ENCODE measurements at regions not wholly inside any gene's neighbourhood (a gene's known extent, or its start where the extent isn't known, plus 50 kb on each side); places are given as distances from the start of the nearest gene placed in this dataset.

GRCh38 chr7:33714208-33714607 lies 191.1 kb upstream of the BMPER start:
- Mint-ChIP-seq H3K9me3 (ENCODE audit: unreplicated experiment) (no peaks in the 10 kb centered on the region), H3K27me3 (ENCODE audit: unreplicated experiment) (no peaks in the 10 kb centered on the region)
- DNase-seq: no peak

GRCh38 chr7:33716581-33717477 lies 188.5 kb upstream of the BMPER start:
- no peak for DNase-seq
- H3K4me1 Mint-ChIP-seq (ENCODE audit: low read depth, unreplicated experiment): peaks cover 4% of the 10 kb centered on the region
- H3K27me3 Mint-ChIP-seq (ENCODE audit: unreplicated experiment): no peaks in the 10 kb centered on the region
- H3K4me3 Mint-ChIP-seq (ENCODE audit: unreplicated experiment): no peak overlapping the region
- peak; percentile 77 for TF ChIP-seq CTCF (IDR thresholded peaks at IDR 0.05; ENCODE audit: partially characterized antibody, unreplicated experiment)
- no peak overlapping the region for H3K27ac Mint-ChIP-seq (ENCODE audit: unreplicated experiment)
- H3K9me3 Mint-ChIP-seq (ENCODE audit: unreplicated experiment): no peaks in the 10 kb centered on the region
- H3K36me3 Mint-ChIP-seq (ENCODE audit: unreplicated experiment): no peaks in the 10 kb centered on the region

More at GRCh38 chr7:33714208-33714607, 191.1 kb upstream of the BMPER start:
- H3K27ac Mint-ChIP-seq (ENCODE audit: unreplicated experiment): no peak overlapping the region
- no peak for TF ChIP-seq CTCF (IDR thresholded peaks at IDR 0.05; ENCODE audit: partially characterized antibody, unreplicated experiment)
- H3K4me1 Mint-ChIP-seq (ENCODE audit: low read depth, unreplicated experiment): peaks cover 8% of the 10 kb centered on the region
- no peak overlapping the region for H3K4me3 Mint-ChIP-seq (ENCODE audit: unreplicated experiment)
- H3K36me3 Mint-ChIP-seq (ENCODE audit: unreplicated experiment): no peaks in the 10 kb centered on the region

GRCh38 chr7:33719059-33719581 lies 186.2 kb upstream of the BMPER start:
- no peak for DNase-seq

GRCh38 chr7:33720139-33720538 lies 185.2 kb upstream of the BMPER start:
- Mint-ChIP-seq H3K27ac (ENCODE audit: unreplicated experiment) (no peak overlapping the region), H3K4me1 (ENCODE audit: low read depth, unreplicated experiment) (peaks cover 13% of the 10 kb centered on the region), H3K36me3 (ENCODE audit: unreplicated experiment) (no peaks in the 10 kb centered on the region), H3K9me3 (ENCODE audit: unreplicated experiment) (peaks cover 5% of the 10 kb centered on the region), H3K4me3 (ENCODE audit: unreplicated experiment) (no peak overlapping the region), H3K27me3 (ENCODE audit: unreplicated experiment) (peaks cover 3% of the 10 kb centered on the region)
- no peak for DNase-seq
- no peak for TF ChIP-seq CTCF (IDR thresholded peaks at IDR 0.05; ENCODE audit: partially characterized antibody, unreplicated experiment)

More at GRCh38 chr7:33719059-33719581, 186.2 kb upstream of the BMPER start:
- Mint-ChIP-seq H3K36me3 (ENCODE audit: unreplicated experiment) (no peaks in the 10 kb centered on the region), H3K4me1 (ENCODE audit: low read depth, unreplicated experiment) (peaks cover 14% of the 10 kb centered on the region), H3K4me3 (ENCODE audit: unreplicated experiment) (no peak overlapping the region), H3K9me3 (ENCODE audit: unreplicated experiment) (peaks cover 5% of the 10 kb centered on the region), H3K27ac (ENCODE audit: unreplicated experiment) (no peak overlapping the region), H3K27me3 (ENCODE audit: unreplicated experiment) (peaks cover 3% of the 10 kb centered on the region)
- TF ChIP-seq CTCF (IDR thresholded peaks at IDR 0.05; ENCODE audit: partially characterized antibody, unreplicated experiment): no peak

GRCh38 chr7:33720870-33721269 lies 184.5 kb upstream of the BMPER start:
- no peak for TF ChIP-seq CTCF (IDR thresholded peaks at IDR 0.05; ENCODE audit: partially characterized antibody, unreplicated experiment)
- Mint-ChIP-seq H3K36me3 (ENCODE audit: unreplicated experiment) (no peaks in the 10 kb centered on the region), H3K4me3 (ENCODE audit: unreplicated experiment) (no peak overlapping the region), H3K27me3 (ENCODE audit: unreplicated experiment) (peaks cover 3% of the 10 kb centered on the region), H3K4me1 (ENCODE audit: low read depth, unreplicated experiment) (peaks cover 13% of the 10 kb centered on the region), H3K9me3 (ENCODE audit: unreplicated experiment) (peaks cover 5% of the 10 kb centered on the region), H3K27ac (ENCODE audit: unreplicated experiment) (no peak overlapping the region)
- no peak for DNase-seq
